ENCODE measurements at regions not wholly inside any gene's neighbourhood (a gene's known extent, or its start where the extent isn't known, plus 50 kb on each side); places are given as distances from the start of the nearest gene placed in this dataset.

DNA sequence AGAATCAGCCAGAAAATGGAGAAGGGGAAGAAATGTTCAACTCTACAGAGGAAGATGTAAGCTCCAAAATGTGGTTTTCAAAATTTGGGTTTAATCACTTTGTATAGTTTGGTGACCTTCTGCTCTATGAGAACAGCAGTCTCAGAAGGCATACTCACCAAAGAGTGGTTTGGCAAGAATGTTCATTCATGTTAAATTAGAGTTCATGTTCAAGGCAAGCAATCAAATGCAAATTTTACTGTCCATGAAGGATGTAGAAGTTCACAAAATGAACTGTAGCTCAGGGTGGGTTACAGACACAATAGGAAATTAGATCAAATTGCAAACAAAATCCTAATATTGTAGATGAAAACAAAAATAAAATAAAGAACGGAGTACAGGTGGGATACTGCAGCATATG is 606.7 kb upstream of the PCDH20 start:
- in situ Hi-C loops (cut with HindIII; ENCODE audit: extremely low pct_ligation_motif_present, low pct_unique_long_range_greater_than_20kb) = no loop called here
- Histone ChIP-seq H3K9me3 (ENCODE audit: low read length) (no peaks in the 10 kb centered on the region), H3K36me3 (replicated peaks in 1 of 2; ENCODE audit: control insufficient read depth in 1 of 2, insufficient read depth in 2 of 2, low read length in 2 of 2) (no peaks in the 10 kb centered on the region), H3K9ac (ENCODE audit: insufficient read depth, low read depth, low read length) (no peak overlapping the region), H3K4me3 (replicated peaks in 1 of 3; ENCODE audit: insufficient read depth in 1 of 3, low read depth in 2 of 3, low read length in 3 of 3) (no peak overlapping the region), H3K27ac (ENCODE audit: extremely low read length, insufficient read depth, low read length) (no peak overlapping the region), H3K27me3 (ENCODE audit: control insufficient read depth in 1 of 2, insufficient read depth in 2 of 2, low read length in 2 of 2) (no peaks in the 10 kb centered on the region), H2AFZ (ENCODE audit: low read length) (no peak overlapping the region), H4K20me1 (ENCODE audit: insufficient read depth, low read length) (no peaks in the 10 kb centered on the region), H3K79me2 (ENCODE audit: insufficient read depth, low read length) (no peaks in the 10 kb centered on the region), H3K4me1 (ENCODE audit: insufficient read depth, low read length) (no peaks in the 10 kb centered on the region), H3K4me2 (ENCODE audit: low read depth, low read length) (no peak overlapping the region)
- FAIRE-seq (no peak), ATAC-seq (no peak), DNase-seq (ENCODE audit: low spot score) (no peak)
- no TSS peak for BruUV-seq (replicated peaks)
- intact Hi-C loops (cut with micrococcal nuclease; ENCODE audit: unreplicated experiment) = no loop called here
- TF ChIP-seq ZSCAN21 (CRISPR knock-in tag; IDR thresholded peaks at IDR 0.05; ENCODE audit: borderline replicate concordance) (no peak), NFIB (CRISPR knock-in tag; IDR thresholded peaks at IDR 0.05; ENCODE audit: borderline replicate concordance) (no peak)
- CTCF ChIA-PET (ENCODE audit: low intra/inter-chr PET ratio, low total read pairs) = no interaction called here
- POLR2A ChIA-PET = no interaction called here
- 0% methylated on average over 1 of the region's 1 CpG for whole genome bisulfite sequencing (ENCODE audit: low lambda C conversion rate)

DNA sequence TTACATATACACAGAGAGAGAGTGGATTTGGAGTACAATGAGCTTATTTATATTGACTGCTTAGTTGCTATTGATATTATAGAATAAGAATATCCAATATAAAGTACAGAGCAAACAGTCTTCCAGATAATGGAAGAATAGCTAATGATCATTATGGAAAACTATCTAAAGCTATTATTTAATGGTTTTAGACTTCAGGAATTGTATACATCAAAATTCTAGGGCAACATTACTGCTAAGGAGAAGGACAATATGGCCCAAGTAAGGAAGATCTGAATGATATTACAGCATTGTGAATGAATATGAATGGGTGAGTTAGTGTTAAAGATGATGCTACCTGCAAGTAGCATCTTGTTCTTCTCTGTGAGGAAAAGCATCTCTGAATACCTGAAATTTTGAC is 604.2 kb upstream of the PCDH20 start:
- Histone ChIP-seq H2AFZ (ENCODE audit: low read length) (no peak overlapping the region), H4K20me1 (ENCODE audit: insufficient read depth, low read length) (no peaks in the 10 kb centered on the region), H3K79me2 (ENCODE audit: insufficient read depth, low read length) (no peaks in the 10 kb centered on the region), H3K9me3 (ENCODE audit: low read length) (no peaks in the 10 kb centered on the region), H3K4me1 (ENCODE audit: insufficient read depth, low read length) (no peaks in the 10 kb centered on the region), H3K27ac (ENCODE audit: extremely low read length, insufficient read depth, low read length) (no peak overlapping the region), H3K4me2 (ENCODE audit: low read depth, low read length) (no peak overlapping the region), H3K4me3 (replicated peaks in 1 of 3; ENCODE audit: insufficient read depth in 1 of 3, low read depth in 2 of 3, low read length in 3 of 3) (no peak overlapping the region), H3K36me3 (replicated peaks in 1 of 2; ENCODE audit: control insufficient read depth in 1 of 2, insufficient read depth in 2 of 2, low read length in 2 of 2) (no peaks in the 10 kb centered on the region), H3K27me3 (ENCODE audit: control insufficient read depth in 1 of 2, insufficient read depth in 2 of 2, low read length in 2 of 2) (no peaks in the 10 kb centered on the region), H3K9ac (ENCODE audit: insufficient read depth, low read depth, low read length) (no peak overlapping the region)
- ChIA-PET POLR2A (no interaction called here), CTCF (ENCODE audit: low intra/inter-chr PET ratio, low total read pairs) (no interaction called here)
- DNase-seq (ENCODE audit: low spot score) (no peak), ATAC-seq (no peak), FAIRE-seq (no peak)
- in situ Hi-C loops (cut with HindIII; ENCODE audit: extremely low pct_ligation_motif_present, low pct_unique_long_range_greater_than_20kb) = no loop called here
- intact Hi-C loops (cut with micrococcal nuclease; ENCODE audit: unreplicated experiment) = no loop called here
- no TSS peak for BruUV-seq (replicated peaks)
- TF ChIP-seq RELA (CRISPR knock-in tag; IDR thresholded peaks at IDR 0.05) (no peak), ARNT2 (CRISPR knock-in tag; IDR thresholded peaks at IDR 0.05; ENCODE audit: low read depth) (no peak), NFYC (CRISPR knock-in tag; IDR thresholded peaks at IDR 0.05) (no peak), FLYWCH1 (CRISPR knock-in tag; IDR thresholded peaks at IDR 0.05) (no peak), SALL2 (CRISPR knock-in tag; IDR thresholded peaks at IDR 0.05) (no peak), BHLHE40 (IDR thresholded peaks at IDR 0.05; ENCODE audit: low read length) (no peak), ZFP90 (CRISPR knock-in tag; IDR thresholded peaks at IDR 0.05; ENCODE audit: borderline replicate concordance) (no peak), MEF2D (CRISPR knock-in tag; IDR thresholded peaks at IDR 0.05) (no peak), NFIC (IDR thresholded peaks at IDR 0.05; ENCODE audit: low read length) (no peak), ZNF260 (CRISPR knock-in tag; IDR thresholded peaks at IDR 0.05; ENCODE audit: borderline replicate concordance, low read depth) (no peak), FOXA3 (CRISPR knock-in tag; IDR thresholded peaks at IDR 0.05) (no peak), SP2 (CRISPR knock-in tag; IDR thresholded peaks at IDR 0.05) (no peak), ZFAT (CRISPR knock-in tag; conservative IDR thresholded peaks at IDR 0.05) (no peak), TRIM22 (IDR thresholded peaks at IDR 0.05) (no peak), NCOA5 (CRISPR knock-in tag; IDR thresholded peaks at IDR 0.05) (no peak), ZNF850 (CRISPR knock-in tag; conservative IDR thresholded peaks at IDR 0.05) (no peak), POGZ (CRISPR knock-in tag; IDR thresholded peaks at IDR 0.05) (no peak)
- TF ChIP-seq, protein P1, sequence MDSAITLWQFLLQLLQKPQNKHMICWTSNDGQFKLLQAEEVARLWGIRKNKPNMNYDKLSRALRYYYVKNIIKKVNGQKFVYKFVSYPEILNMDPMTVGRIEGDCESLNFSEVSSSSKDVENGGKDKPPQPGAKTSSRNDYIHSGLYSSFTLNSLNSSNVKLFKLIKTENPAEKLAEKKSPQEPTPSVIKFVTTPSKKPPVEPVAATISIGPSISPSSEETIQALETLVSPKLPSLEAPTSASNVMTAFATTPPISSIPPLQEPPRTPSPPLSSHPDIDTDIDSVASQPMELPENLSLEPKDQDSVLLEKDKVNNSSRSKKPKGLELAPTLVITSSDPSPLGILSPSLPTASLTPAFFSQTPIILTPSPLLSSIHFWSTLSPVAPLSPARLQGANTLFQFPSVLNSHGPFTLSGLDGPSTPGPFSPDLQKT (CRISPR knock-in tag; IDR thresholded peaks at IDR 0.05; ENCODE audit: borderline replicate concordance) = no peak
